Hepatocyte (in vitro differentiated cells): ENCODE measurements at regions not wholly inside any gene's neighbourhood (a gene's known extent, or its start where the extent isn't known, plus 50 kb on each side); places are given as distances from the start of the nearest gene placed in this dataset. TPM values are rescaled to one million over a fixed set of nuclear protein-coding genes. Genes with fewer than 3 reads are reported as not detected.
A peak's percentile ranks its signal among the peaks of the same experiment; 100 is the strongest.

Source experiments
- DNase-seq: peaks from one replicate; pipeline ENCODE4 v3.0.0-alpha.2; 2016; ENCODE audit warnings: low spot score
- H2AFZ ChIP-seq: fragments of 200-600 bp; sonication (generic); 2 replicates; pipeline ENCODE4 v1.6.0; 2016; ENCODE audit warnings: antibody characterized with exemption, mild to moderate bottlenecking
- H3K27ac ChIP-seq: fragments of 200-600 bp; sonication (generic); 2 replicates; pipeline ENCODE4 v1.5.1; 2016; ENCODE audit warnings: mild to moderate bottlenecking
- H3K27me3 ChIP-seq: fragments of 200-600 bp; sonication (generic); 2 replicates; pipeline ENCODE4 v1.6.1; 2016
- H3K36me3 ChIP-seq: fragments of 200-600 bp; sonication (generic); replicated peaks from 2 replicates; pipeline ENCODE4 v1.5.1; 2016; ENCODE audit warnings: low read depth; ENCODE audit not compliant: insufficient read depth
- H3K4me1 ChIP-seq: fragments of 200-600 bp; sonication (generic); 2 replicates; pipeline ENCODE4 v1.5.1; 2016; ENCODE audit warnings: mild to moderate bottlenecking, moderate library complexity; ENCODE audit not compliant: insufficient read depth
- H3K4me2 ChIP-seq: fragments of 200-600 bp; sonication (generic); 2 replicates; pipeline ENCODE4 v1.6.0; 2016
- H3K4me3 ChIP-seq: fragments of 200-600 bp; sonication (generic); 2 replicates; pipeline ENCODE4 v1.5.1; 2016; ENCODE audit warnings: mild to moderate bottlenecking
- H3K79me2 ChIP-seq: fragments of 200-600 bp; sonication (generic); 2 replicates; pipeline ENCODE4 v1.6.0; 2017; ENCODE audit warnings: mild to moderate bottlenecking
- H3K9me2 ChIP-seq: fragments of 200-600 bp; sonication (generic); replicated peaks from 2 replicates; pipeline ENCODE4 v1.6.0; 2017; ENCODE audit warnings: mild to moderate bottlenecking; ENCODE audit not compliant: insufficient read depth
- H3K9me3 ChIP-seq: fragments of 200-600 bp; sonication (generic); 2 replicates; pipeline ENCODE4 v1.5.1; 2016; ENCODE audit warnings: low read depth, mild to moderate bottlenecking
- H4K20me1 ChIP-seq: fragments of 200-600 bp; sonication (generic); 2 replicates; pipeline ENCODE4 v1.6.0; 2016; ENCODE audit warnings: mild to moderate bottlenecking; ENCODE audit not compliant: insufficient read depth, poor library complexity, severe bottlenecking
- EZH2 ChIP-seq: fragments of 200-600 bp; sonication (generic); IDR thresholded peaks from 2 replicates; pipeline ENCODE4 v1.6.1; 2016; ENCODE audit warnings: antibody characterized with exemption, mild to moderate bottlenecking, borderline replicate concordance
- WGBS: methylation state at CpG from one replicate; pipeline ENCODE4 v1.1.6; 2016; ENCODE audit warnings: low lambda C conversion rate; ENCODE audit errors: missing lambda C conversion rate; 5-methylcytosine and 5-hydroxymethylcytosine counted together
- small RNA-seq: library from RNA; depleted of rRNA; stranded (forward); fragments of <200 nt; gene quantifications from one replicate; pipeline ENCODE3, GENCODE V24; 2014
- TF ChIP-seq, protein P1 (sequence below): fragments of 200-600 bp; sonication (generic); IDR thresholded peaks from 2 replicates; pipeline ENCODE4 v1.5.1; 2016; ENCODE audit warnings: antibody characterized with exemption, mild to moderate bottlenecking; ENCODE audit not compliant: poor library complexity

DNA sequence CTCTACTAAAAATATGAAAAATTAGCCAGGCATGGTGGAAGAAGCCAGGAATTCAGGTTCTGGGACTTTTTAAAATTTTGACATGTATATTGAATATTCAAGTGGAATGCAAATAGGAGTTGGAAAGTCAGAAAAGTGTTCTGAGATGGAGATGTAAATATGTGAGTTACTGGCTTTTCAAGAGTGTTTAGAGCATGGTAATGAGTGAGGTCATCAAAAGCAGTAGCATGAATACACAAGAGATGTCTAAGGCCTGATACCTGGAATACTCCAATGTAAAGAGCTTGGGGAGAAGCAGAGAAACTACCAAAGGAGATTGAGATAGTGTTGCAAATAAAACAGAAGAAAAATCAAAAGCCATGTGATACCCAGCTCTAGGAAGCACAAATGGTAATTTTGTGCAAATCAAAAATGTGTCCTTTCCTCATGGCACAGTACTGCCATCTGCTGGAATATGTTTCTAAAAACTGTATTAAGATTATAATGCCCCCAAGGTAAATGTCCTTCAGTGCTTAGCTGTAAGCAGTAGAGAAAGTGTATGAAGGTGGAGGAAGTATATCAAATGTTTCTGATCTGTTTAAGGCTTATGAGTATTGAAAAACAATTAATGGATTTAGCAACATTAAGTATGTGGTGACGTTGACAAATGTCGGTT lies 908.4 kb downstream of the KCNJ18 start:
- WGBS = 77% methylated on average over 2 of the region's 2 CpGs
- Histone ChIP-seq H3K36me3 (no peaks in the 10 kb centered on the region), H3K27me3 (no peaks in the 10 kb centered on the region), H3K27ac (no peak overlapping the region), H3K4me1 (no peaks in the 10 kb centered on the region), H3K4me2 (no peak overlapping the region), H4K20me1 (no peaks in the 10 kb centered on the region), H2AFZ (no peak overlapping the region), H3K9me3 (no peaks in the 10 kb centered on the region), H3K79me2 (no peaks in the 10 kb centered on the region), H3K4me3 (no peak overlapping the region), H3K9me2 (peaks cover 3% of the 10 kb centered on the region)
- TF ChIP-seq, protein P1, sequence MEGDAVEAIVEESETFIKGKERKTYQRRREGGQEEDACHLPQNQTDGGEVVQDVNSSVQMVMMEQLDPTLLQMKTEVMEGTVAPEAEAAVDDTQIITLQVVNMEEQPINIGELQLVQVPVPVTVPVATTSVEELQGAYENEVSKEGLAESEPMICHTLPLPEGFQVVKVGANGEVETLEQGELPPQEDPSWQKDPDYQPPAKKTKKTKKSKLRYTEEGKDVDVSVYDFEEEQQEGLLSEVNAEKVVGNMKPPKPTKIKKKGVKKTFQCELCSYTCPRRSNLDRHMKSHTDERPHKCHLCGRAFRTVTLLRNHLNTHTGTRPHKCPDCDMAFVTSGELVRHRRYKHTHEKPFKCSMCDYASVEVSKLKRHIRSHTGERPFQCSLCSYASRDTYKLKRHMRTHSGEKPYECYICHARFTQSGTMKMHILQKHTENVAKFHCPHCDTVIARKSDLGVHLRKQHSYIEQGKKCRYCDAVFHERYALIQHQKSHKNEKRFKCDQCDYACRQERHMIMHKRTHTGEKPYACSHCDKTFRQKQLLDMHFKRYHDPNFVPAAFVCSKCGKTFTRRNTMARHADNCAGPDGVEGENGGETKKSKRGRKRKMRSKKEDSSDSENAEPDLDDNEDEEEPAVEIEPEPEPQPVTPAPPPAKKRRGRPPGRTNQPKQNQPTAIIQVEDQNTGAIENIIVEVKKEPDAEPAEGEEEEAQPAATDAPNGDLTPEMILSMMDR = peak; percentile 2
- TF ChIP-seq EZH2 = no peak
- no peak for DNase-seq

Small RNAs in the stretch of these regions (small RNA-seq; reads per million reads assigned to genes)
- gene ABBA01006766.1 = not detected
- not detected for gene NMTRS-TGA3-1
